Amniotic stem cell (primary cell): ENCODE measurements at regions not wholly inside any gene's neighbourhood (a gene's known extent, or its start where the extent isn't known, plus 50 kb on each side); places are given as distances from the start of the nearest gene placed in this dataset.
A peak's percentile ranks its signal among the peaks of the same experiment; 100 is the strongest.
"Not testable (repeated sequence)": the region's sequence is repeated elsewhere in the genome, so short reads cannot be mapped to it uniquely, and the experiment has no call there.

Experiments
- DNase-seq: peaks from one replicate; lab custom pipeline; 2025; lab: John Stamatoyannopoulos, UW

DNA sequence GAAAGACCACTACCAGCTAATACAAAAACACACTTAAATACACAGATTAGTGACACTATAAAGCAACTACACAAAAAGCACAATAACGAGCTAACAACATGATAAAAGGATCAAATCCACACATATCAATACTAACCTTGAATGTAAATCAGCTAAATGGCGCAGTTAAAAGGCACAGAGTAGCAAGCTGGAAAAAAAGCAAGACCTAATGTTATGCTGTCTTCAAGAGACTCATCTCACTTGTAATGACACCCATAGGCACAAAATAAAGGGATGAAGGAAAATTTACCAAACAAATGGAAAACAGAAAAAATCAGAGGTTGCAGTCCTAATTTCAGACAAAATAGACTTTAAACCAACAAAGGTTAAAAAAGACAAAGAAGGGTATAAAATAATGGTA is 86.3 kb downstream of the NUS1 start:
- no peak for DNase-seq

DNA sequence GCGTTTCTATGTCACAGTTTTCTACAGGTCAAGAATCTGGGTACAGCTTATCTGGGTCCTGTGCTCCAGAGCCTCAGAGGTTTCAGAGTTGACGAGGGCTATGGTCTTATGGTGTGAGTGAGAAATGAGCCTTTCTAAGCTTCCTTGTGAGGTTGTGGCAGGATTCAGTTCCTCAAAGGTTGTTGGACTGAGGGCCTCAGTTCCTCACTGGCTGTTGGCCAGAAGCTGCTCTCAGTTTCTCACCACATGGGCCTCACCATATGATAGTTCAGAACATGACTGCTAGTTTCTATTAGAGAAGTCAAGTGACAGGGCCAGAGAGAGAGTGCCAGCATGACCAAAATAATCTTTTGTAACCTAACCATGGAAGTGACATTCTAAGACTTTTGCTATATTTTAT is 96.1 kb downstream of the NUS1 start:
- DNase-seq: no peak

- no peak for DNase-seq
Observed at GRCh38 chr6:117776441-117776840, 101.2 kb downstream of the NUS1 start.

- DNase-seq: no peak
Observed at GRCh38 chr6:117781550-117781949, 106.3 kb downstream of the NUS1 start.

- no peak for DNase-seq
Observed at GRCh38 chr6:117783279-117783678, 108.0 kb downstream of the NUS1 start.

- DNase-seq: no peak
Observed at GRCh38 chr6:117791012-117791411, 115.7 kb downstream of the NUS1 start.

DNA sequence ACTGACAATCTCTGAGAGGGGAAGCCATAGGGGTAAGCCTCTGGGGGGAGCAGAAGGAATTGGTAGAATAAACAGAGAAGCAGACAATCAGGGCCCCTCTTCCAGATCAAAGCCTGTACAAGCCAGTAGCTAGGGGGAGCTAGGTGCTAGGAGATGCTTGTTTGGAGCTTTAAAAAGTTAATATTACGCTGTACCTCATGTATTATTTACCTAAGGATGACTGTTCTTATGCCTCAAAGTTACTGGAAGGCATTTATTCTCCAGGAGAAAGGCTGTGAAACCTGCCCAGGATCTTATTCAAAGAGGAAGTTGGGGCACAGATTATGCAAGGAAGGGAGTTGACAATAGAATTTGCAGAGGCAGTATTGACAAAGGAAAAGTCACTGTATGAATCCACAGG is 111.8 kb upstream of the SLC35F1 start:
- DNase-seq: no peak

DNA sequence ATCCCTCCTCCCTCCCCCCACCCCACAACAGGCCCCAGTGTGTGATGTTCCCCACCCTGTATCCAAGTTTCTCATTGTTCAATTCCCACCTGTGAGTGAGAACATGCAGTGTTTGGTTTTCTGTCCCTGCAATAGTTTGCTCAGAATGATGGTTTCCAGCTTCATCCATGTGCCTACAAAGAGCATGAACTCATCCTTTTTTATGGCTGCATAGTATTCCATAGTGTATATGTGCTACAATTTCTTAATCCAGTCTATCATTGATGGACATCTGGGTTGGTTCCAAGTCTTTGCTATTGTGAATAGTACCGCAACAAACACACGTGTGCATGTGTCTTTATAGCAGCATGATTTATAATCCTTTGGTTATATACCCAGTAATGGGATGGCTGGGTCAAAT is 108.2 kb upstream of the SLC35F1 start:
- not testable (repeated sequence) for DNase-seq

- DNase-seq: no peak
Observed at GRCh38 chr6:117810269-117810668, 96.8 kb upstream of the SLC35F1 start.

GRCh38 chr6:117817499-117817898 is 89.6 kb upstream of the SLC35F1 start:
- no peak for DNase-seq

GRCh38 chr6:117817992-117818391 is 89.1 kb upstream of the SLC35F1 start:
- DNase-seq: no peak

DNA sequence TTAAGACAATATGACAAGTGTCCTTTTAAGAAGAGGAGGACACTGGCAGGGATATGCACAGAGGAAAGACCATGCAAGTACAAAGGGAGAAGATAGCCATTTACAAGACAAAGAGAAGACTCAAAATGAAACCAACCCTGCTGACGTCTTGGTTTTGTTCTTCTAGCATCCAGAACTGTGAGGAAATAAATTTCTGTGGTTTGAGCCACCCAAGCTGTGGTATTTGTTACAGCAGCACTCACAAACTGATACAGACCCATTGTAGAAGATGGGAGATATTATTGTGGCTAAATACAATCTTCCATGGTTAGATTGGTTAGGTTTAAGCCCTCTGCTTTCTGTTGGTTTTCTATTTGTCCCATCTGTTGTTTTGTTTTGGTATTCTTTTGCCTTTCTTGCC is 88.6 kb upstream of the SLC35F1 start:
- DNase-seq: no peak

DNA sequence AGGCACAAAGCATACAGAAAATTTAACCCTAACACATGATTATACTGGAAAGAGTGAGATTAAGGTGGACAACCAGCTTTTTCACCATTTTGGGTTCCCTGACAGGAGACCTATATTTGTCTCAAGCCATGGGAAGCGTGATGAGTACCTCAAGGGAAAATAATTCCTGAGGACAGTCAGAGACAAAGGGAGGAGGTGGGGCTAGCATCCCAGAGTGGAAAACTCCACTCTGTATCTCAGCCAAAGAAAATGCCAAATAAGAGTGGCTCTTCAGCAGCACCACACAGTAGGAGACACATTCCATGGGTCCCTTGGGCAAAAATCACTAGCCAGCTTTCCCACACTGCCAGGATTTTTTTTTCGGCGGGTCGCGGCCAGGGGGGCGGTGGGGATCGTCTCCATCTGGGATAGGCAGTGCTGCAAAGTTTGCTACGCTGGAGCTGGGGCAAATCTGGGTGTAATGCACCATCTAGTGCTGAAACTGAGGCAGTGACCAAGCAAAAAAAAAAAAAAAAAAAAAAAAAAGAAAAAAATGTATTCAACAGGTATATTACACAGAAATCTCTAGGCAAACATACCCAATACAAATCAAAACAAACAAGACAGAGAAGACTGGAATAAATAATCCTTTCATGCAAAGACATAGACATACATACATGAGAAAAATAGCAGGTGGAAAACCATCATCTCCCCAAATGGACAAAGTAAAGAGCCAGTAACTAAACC is 77.3 kb upstream of the SLC35F1 start:
- peak; percentile 29 for DNase-seq

- DNase-seq: no peak
Observed at GRCh38 chr6:117837261-117837660, 69.8 kb upstream of the SLC35F1 start.

- peak; percentile 8 for DNase-seq
Observed at GRCh38 chr6:117840541-117840983, 66.5 kb upstream of the SLC35F1 start.

DNA sequence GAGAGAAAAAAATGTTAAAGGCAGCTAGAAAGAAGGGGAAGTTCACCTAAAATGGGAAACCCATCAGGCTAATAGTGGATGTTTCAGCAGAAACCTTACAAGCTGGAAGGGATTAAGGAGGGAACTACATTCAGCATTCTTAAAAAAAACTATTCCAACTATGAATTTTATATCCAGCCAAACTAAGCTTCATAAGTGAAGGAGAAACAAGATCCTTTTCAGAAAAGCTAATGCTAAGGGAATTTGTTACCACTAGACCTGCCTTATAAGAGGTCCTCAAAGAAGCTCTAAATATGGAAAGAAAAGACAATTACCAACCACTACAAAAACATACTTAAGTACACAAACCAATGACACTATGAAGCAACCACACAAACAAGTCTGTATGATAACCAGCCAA is 59.2 kb upstream of the SLC35F1 start:
- DNase-seq: no peak

DNA sequence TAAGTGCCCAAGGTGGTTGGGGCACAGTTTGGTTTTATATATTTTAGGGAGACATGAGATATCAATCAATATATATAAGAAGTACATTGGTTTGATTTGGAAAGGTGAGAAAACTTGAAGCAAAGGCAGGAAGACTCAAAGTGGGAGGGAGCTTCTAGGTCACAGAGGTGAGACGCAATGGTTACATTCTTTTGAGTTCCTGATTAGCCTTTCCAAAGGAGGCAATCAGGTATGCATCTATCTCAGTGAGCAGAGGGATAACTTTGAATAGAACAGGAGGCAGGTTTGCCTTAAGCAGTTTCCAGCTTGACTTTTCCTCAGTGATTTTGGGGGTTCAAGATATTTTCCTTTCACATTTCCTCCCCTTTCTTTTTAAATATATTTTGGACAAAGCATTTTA is 58.0 kb upstream of the SLC35F1 start:
- no peak for DNase-seq
